8988T (cell line): ENCODE measurements at regions not wholly inside any gene's neighbourhood (a gene's known extent, or its start where the extent isn't known, plus 50 kb on each side); places are given as distances from the start of the nearest gene placed in this dataset.

Experiments used
- DNase-seq: peaks from one replicate; pipeline ENCODE4 v3.0.0; 2011

- no peak for DNase-seq
Observed at GRCh38 chr15:95816591-95816990, 513.9 kb upstream of the NR2F2 start.

GRCh38 chr15:95822961-95823360 is 507.5 kb upstream of the NR2F2 start:
- DNase-seq: no peak

- no peak for DNase-seq
Observed at GRCh38 chr15:95825208-95825607, 505.3 kb upstream of the NR2F2 start.

GRCh38 chr15:95825671-95826411 is 504.7 kb upstream of the NR2F2 start:
- DNase-seq: no peak

- DNase-seq: no peak
Observed at GRCh38 chr15:95826412-95827195, 503.9 kb upstream of the NR2F2 start.

- DNase-seq: no peak
Observed at GRCh38 chr15:95829062-95829461, 501.4 kb upstream of the NR2F2 start.

- DNase-seq: no peak
Observed at GRCh38 chr15:95830281-95830680, 500.2 kb upstream of the NR2F2 start.

GRCh38 chr15:95832668-95833067 is 497.8 kb upstream of the NR2F2 start:
- DNase-seq: no peak

GRCh38 chr15:95834028-95834804 is 496.3 kb upstream of the NR2F2 start:
- DNase-seq: no peak

- DNase-seq: no peak
Observed at GRCh38 chr15:95836536-95836935, 494.0 kb upstream of the NR2F2 start.

GRCh38 chr15:95837341-95838004 is 493.0 kb upstream of the NR2F2 start:
- DNase-seq: no peak

GRCh38 chr15:95839367-95839782 is 491.1 kb upstream of the NR2F2 start:
- no peak for DNase-seq

GRCh38 chr15:95840004-95840403 is 490.5 kb upstream of the NR2F2 start:
- no peak for DNase-seq

GRCh38 chr15:95840855-95841254 is 489.6 kb upstream of the NR2F2 start:
- no peak for DNase-seq

GRCh38 chr15:95842576-95842975 is 487.9 kb upstream of the NR2F2 start:
- no peak for DNase-seq

- no peak for DNase-seq
Observed at GRCh38 chr15:95843241-95843910, 487.1 kb upstream of the NR2F2 start.

- DNase-seq: no peak
Observed at GRCh38 chr15:95845862-95846515, 484.5 kb upstream of the NR2F2 start.

GRCh38 chr15:95848126-95848525 is 482.4 kb upstream of the NR2F2 start:
- DNase-seq: no peak

- no peak for DNase-seq
Observed at GRCh38 chr15:95850837-95851236, 479.7 kb upstream of the NR2F2 start.

- no peak for DNase-seq
Observed at GRCh38 chr15:95853350-95853749, 477.1 kb upstream of the NR2F2 start.

- DNase-seq: no peak
Observed at GRCh38 chr15:95857124-95857757, 473.3 kb upstream of the NR2F2 start.
